ENCODE measurements at regions not wholly inside any gene's neighbourhood (a gene's known extent, or its start where the extent isn't known, plus 50 kb on each side); places are given as distances from the start of the nearest gene placed in this dataset.

GRCh38 chr11:70944141-70944540, 308.2 kb downstream of the SHANK2 start:
- Histone ChIP-seq H3K27me3 (no peaks in the 10 kb centered on the region), H3K27ac (no peak overlapping the region), H3K4me1 (ENCODE audit: insufficient read depth) (no peaks in the 10 kb centered on the region), H3K4me3 (no peak overlapping the region), H3K36me3 (no peaks in the 10 kb centered on the region), H3K9me3 (no peaks in the 10 kb centered on the region)
- TF ChIP-seq POLR2A (IDR thresholded peaks at IDR 0.05) (no peak), CTCF (IDR thresholded peaks at IDR 0.05) (no peak)
- intact Hi-C loops (cut with DNase I) = no loop called here
- WGBS, 3 donors = 88 to 92% (median 88%) methylated on average over 11 of the region's 11 CpGs
- DNase-seq = no peak

GRCh38 chr11:70944636-70945035, 307.7 kb downstream of the SHANK2 start:
- Histone ChIP-seq H3K9me3 (no peaks in the 10 kb centered on the region), H3K27ac (no peak overlapping the region), H3K4me1 (ENCODE audit: insufficient read depth) (no peaks in the 10 kb centered on the region), H3K27me3 (no peaks in the 10 kb centered on the region), H3K36me3 (no peaks in the 10 kb centered on the region), H3K4me3 (no peak overlapping the region)
- DNase-seq = no peak
- TF ChIP-seq EP300 (IDR thresholded peaks at IDR 0.05) (no peak), POLR2A (IDR thresholded peaks at IDR 0.05) (no peak), CTCF (IDR thresholded peaks at IDR 0.05) (no peak)
- 90 to 94% (median 93%) methylated on average over 2 of the region's 2 CpGs for WGBS, 3 donors
- intact Hi-C loops (cut with DNase I) = no loop called here

GRCh38 chr11:70948398-70948797, 304.0 kb downstream of the SHANK2 start:
- no peak overlapping the region for H3K27ac ChIP-seq
- no peak overlapping the region for H3K4me3 ChIP-seq
- H3K36me3 ChIP-seq = no peaks in the 10 kb centered on the region
- H3K4me1 ChIP-seq (ENCODE audit: insufficient read depth) = no peaks in the 10 kb centered on the region
- H3K9me3 ChIP-seq = no peaks in the 10 kb centered on the region
- TF ChIP-seq POLR2A (IDR thresholded peaks at IDR 0.05) (no peak), CTCF (IDR thresholded peaks at IDR 0.05) (no peak), EP300 (IDR thresholded peaks at IDR 0.05) (no peak)
- H3K27me3 ChIP-seq = no peaks in the 10 kb centered on the region
- 65 to 74% (median 69%) methylated on average over 13 of the region's 13 CpGs for WGBS, 3 donors
- intact Hi-C loops (cut with DNase I) = no loop called here
- DNase-seq = no peak

GRCh38 chr11:70948855-70949531, 303.4 kb downstream of the SHANK2 start:
- H3K9me3 ChIP-seq = no peaks in the 10 kb centered on the region
- H3K27ac ChIP-seq = no peak overlapping the region
- WGBS, 3 donors = 39 to 43% (median 39%) methylated on average over 19 of the region's 19 CpGs
- no peak for DNase-seq
- no peaks in the 10 kb centered on the region for H3K4me1 ChIP-seq (ENCODE audit: insufficient read depth)
- TF ChIP-seq POLR2A (IDR thresholded peaks at IDR 0.05) = no peak
- no peak for TF ChIP-seq CTCF (IDR thresholded peaks at IDR 0.05)
- no peak for TF ChIP-seq EP300 (IDR thresholded peaks at IDR 0.05)
- H3K4me3 ChIP-seq = no peak overlapping the region
- H3K27me3 ChIP-seq = no peaks in the 10 kb centered on the region
- no peaks in the 10 kb centered on the region for H3K36me3 ChIP-seq
- intact Hi-C loops (cut with DNase I) = no loop called here

Data from ovary (tissue), 7 donors.